ENCODE measurements at regions not wholly inside any gene's neighbourhood (a gene's known extent, or its start where the extent isn't known, plus 50 kb on each side); places are given as distances from the start of the nearest gene placed in this dataset.

GRCh38 chr4:41883988-41884734 lies 51.1 kb upstream of the TMEM33 start:
- no peak for DNase-seq

- peak; percentile 84 for DNase-seq
These were observed 52.4 kb upstream of the TMEM33 start for GRCh38 chr4:41882625-41883347.

- DNase-seq: peak; percentile 64
These were observed 53.1 kb upstream of the TMEM33 start for GRCh38 chr4:41881981-41882624.

GRCh38 chr4:41880840-41881831 lies 54.1 kb upstream of the TMEM33 start:
- DNase-seq: peak; percentile 56

DNA sequence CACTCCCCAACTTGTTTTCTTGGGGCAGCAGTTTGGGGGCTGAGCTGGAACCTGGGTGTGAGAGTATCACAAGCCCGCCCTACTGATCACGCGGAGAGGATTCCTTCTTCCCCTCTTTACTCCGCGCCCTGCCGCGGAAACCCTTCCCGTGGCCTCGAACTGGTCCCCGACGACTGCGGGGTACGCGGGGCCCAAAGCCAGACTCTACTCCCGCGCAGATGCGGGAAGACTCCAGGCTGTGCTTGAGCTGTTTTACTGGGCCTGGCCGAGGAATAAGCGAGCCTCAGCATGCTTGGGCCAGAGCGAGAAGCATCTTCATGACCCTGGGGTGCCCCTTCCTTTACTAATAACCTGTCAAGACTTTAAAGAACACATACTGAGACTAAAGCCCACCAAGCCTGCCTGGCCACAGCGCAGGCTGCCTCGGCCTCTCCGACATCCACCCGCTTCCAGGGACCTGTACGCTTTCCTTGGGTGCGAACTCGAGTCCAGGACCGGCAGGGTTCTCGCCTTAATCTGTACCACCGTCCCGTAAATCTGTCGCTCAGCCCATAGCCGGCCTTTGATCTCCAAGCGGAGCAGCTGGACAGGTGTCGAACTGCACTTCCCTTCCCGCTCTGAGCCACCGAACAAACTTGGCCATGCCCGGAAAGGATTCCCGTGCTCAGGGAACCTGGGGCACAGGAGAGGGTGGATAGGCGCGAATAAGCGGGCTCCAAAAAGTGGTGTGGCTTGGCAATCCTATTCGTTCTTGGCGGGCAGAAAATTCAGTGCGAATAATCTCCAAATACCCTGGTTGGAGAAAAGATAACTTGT lies 55.0 kb upstream of the TMEM33 start:
- no peak for DNase-seq

GRCh38 chr4:41879552-41879951 lies 55.7 kb upstream of the TMEM33 start:
- no peak for DNase-seq

DNA sequence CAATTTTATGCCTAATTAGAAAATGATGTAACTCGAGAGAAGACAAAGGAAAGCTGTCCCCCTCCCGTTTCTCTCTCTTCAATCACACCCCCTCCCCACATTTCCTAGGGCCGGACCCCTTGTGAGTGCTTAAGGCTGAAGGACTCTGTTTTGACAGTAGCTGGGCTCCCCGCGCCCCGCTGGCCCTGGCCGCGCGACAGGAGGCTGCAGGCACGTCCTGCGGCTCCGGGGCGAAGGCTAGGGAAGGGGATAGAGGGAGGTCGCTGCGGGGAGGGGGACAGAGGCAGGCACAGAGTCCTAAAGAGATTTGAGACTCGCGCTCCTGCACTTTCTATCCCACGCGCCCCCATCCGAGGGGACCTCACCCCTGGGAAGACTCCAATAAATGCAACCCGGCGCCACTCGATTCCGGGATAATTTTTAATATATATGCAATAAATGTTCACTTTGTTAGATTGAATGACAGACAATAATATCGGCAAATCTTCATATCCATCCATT lies 56.2 kb upstream of the TMEM33 start:
- no peak for DNase-seq

DNA sequence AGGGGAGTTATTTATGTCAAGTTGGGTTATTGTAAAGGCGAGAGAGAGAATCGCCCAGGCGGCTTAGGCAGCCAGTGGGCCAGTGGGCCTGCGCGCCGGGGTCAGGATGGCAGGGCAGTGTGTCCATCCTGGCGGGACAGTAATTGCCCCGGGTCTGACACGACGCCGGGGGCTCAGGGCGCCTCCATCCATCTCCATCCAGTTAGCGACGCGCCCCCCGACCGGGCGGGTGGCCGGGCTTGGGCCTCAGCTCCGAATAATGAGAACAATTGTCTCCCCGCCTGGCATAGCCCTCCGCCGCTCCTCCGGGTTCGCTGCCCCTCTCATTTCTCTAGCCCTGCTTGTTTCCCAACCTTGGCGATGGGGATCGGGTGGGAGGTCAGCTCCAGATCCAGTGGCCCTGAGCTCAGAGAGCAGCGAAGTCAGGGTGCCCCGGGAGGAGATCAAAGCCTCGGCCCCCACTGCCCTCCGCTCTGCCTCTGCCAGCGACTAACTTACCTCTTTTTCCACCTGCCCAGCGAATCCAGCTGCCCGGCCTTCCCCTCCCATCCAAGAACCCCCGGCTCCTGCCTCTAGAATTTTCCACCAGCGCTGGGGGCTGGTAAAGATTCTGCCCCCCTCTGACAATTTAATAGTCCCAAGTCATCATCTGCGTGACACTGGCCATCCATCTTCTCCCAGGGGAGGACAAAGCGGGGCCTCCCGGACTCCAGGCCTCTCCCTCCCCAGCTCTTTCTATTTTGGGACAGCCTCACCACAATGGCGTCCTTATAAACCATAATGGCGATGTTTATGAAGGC lies 56.9 kb upstream of the TMEM33 start:
- no peak for DNase-seq

- DNase-seq: no peak
These were observed 58.0 kb upstream of the TMEM33 start for GRCh38 chr4:41877020-41877796.

- DNase-seq: no peak
These were observed 60.4 kb upstream of the TMEM33 start for GRCh38 chr4:41874873-41875272.

GRCh38 chr4:41874398-41874797 lies 60.8 kb upstream of the TMEM33 start:
- DNase-seq: no peak

DNA sequence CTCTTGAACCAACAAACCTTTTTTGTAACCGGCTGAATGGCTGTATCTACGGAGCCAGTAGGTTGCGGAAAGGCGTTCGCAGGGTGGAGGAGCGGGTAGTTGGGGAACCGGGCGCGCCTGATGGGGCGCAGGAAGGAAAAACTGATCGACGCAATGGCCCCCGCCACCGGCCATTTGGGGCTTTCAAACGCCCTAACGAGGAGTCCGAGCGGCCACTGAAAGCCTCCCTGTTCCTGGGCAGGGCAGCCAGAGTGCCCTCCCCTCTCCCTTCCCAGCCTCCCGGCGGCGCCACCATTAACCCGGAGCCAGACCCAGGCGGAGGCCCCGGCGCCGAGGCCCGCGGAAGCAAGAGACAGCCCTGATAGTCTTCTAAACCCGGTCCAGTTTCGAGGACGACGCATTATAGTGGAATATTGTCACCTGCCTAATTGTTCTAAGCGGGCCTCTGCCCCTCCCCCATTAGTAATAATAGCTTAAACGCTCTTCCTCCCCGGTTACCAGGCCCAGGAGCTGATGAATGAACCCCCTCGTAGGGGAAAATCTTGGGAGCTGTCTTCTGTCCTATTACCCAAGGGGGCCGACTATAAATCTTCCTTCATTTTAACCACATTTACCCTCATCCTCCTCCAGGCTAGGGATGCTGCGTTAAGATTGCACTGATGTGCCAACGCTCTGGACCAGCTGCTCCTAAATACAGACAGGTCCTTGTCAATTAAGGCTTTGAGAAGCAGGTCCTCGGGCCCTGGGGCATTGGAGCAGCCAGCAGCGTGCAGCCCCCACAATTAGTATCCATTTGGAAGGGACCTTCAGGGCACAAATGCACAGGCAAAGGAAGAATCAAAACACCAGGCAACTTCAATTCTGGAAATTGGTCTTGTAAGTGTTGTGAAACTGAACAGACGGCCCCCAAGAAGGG lies 61.6 kb upstream of the TMEM33 start:
- no peak for DNase-seq

DNA sequence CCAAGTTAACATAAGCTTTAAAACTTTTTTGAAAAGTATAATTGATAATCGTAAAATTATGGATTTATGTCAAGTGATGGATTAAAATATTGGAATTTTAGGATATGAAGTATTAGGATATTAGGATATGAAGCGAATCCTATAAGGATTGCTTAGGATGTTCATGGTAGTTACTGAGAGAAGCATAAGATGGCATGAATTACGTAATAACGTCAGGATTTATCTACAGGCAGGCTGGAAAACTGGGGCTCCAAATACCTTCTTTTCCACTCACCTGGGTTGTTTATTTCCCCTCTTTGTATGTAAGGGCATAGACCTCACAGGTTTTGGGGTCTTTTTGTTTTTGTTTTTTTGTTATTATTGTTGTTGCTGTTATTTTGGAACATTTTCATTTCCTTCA lies 65.2 kb upstream of the TMEM33 start:
- DNase-seq: no peak

DNA sequence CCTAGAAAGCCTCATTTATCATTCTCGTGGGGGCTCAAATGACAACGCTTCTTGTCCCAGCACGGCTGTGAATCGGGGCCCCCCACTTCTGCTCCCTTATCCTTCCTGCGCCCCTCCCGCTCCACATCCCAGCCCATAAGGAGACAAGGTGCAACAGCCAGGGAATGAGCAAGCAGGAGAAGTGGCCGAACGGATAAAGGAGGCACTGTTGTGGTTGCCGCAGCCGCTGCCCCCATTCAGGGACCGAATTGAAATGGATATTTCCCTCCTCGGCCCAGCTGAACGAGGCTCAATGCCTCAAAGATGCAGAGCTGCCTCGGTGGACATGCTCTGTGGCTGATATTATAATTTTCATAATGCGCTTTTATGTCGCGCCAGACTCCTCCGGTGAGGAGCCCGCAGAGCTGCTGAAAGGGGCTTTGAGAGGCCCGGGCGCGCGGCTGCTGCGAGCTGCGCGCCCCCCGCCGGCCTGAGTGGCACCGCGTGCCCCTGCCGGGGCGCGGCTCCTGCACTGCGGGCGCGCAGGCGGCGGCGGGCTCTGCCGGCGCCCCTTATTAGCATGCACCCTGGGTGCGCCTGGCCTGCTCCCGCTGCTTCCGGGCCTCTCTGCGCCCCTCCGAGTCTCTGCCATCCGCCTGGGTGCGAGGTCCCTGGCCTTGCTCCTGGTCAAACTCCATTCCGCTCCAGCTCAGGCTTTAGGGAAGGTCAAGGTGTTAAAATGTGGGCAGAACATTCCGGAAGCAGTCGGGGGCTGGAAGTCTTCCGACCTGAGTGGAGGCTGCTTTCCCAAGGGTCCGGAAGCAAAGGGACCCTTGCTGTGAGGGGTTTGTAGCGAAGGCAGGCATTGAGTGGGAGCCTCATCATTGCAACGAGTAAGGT lies 68.2 kb upstream of the TMEM33 start:
- no peak for DNase-seq

GRCh38 chr4:41865981-41866798 lies 69.0 kb upstream of the TMEM33 start:
- DNase-seq: no peak

GRCh38 chr4:41865306-41865980 lies 69.8 kb upstream of the TMEM33 start:
- DNase-seq: no peak
